GM13977 (cell line): ENCODE measurements at regions not wholly inside any gene's neighbourhood (a gene's known extent, or its start where the extent isn't known, plus 50 kb on each side); places are given as distances from the start of the nearest gene placed in this dataset.
"Not testable (repeated sequence)": the region's sequence is repeated elsewhere in the genome, so short reads cannot be mapped to it uniquely, and the experiment has no call there.

Experiments used
- DNase-seq: peaks from one replicate; pipeline ENCODE4 v3.0.0; 2012; ENCODE audit warnings: low spot score
- in situ Hi-C: fragments of 300-500 bp; cut with MboI; formaldehyde crosslinking; loops from one replicate; pipeline ENCODE4 v1.12.0; 2022; ENCODE audit warnings: low sequenced_read_pairs, low pct_unique_long_range_greater_than_20kb, mixed read lengths, inconsistent platforms; ENCODE audit not compliant: unreplicated experiment
- TF ChIP-seq, protein P1 (sequence below): IDR thresholded peaks from 2 replicates; pipeline ENCODE4 v1.5.1; 2012; ENCODE audit warnings: mild to moderate bottlenecking, control low read depth; ENCODE audit not compliant: insufficient read depth; ENCODE audit errors: extremely low read depth, missing control alignments

- in situ Hi-C loops = no loop called here
- TF ChIP-seq, protein P1, sequence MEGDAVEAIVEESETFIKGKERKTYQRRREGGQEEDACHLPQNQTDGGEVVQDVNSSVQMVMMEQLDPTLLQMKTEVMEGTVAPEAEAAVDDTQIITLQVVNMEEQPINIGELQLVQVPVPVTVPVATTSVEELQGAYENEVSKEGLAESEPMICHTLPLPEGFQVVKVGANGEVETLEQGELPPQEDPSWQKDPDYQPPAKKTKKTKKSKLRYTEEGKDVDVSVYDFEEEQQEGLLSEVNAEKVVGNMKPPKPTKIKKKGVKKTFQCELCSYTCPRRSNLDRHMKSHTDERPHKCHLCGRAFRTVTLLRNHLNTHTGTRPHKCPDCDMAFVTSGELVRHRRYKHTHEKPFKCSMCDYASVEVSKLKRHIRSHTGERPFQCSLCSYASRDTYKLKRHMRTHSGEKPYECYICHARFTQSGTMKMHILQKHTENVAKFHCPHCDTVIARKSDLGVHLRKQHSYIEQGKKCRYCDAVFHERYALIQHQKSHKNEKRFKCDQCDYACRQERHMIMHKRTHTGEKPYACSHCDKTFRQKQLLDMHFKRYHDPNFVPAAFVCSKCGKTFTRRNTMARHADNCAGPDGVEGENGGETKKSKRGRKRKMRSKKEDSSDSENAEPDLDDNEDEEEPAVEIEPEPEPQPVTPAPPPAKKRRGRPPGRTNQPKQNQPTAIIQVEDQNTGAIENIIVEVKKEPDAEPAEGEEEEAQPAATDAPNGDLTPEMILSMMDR = no peak
- no peak for DNase-seq
These were observed 1966.0 kb downstream of the PCDH7 start for GRCh38 chr4:32686123-32686522.

GRCh38 chr4:32689518-32689917 lies 1969.3 kb downstream of the PCDH7 start:
- in situ Hi-C loops = no loop called here
- TF ChIP-seq, protein P1 = no peak
- DNase-seq = no peak

- in situ Hi-C loops = no loop called here
- TF ChIP-seq, protein P1 = no peak
- no peak for DNase-seq
These were observed 1977.2 kb downstream of the PCDH7 start for GRCh38 chr4:32697281-32697814.

DNA sequence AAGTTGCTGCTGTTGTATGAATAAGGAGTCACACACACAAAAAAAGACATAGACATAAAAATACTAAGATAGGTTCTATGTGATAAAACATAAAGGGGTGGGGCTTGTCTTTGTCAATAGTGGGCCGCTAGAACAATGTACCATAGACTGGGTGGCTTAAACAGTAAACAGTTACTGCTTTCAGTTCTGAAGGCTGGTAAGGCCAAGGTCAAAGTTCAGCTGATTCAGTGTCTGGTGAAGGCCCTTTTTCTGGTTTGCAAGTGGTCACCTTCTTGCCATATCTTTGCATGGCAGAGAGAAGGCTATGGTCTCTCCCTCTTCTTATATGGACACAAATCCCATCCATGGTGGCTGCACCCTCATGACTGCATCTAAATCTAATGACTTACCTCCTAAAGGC lies 1980.7 kb downstream of the PCDH7 start:
- TF ChIP-seq, protein P1 = no peak
- DNase-seq = no peak
- in situ Hi-C loops = no loop called here

DNA sequence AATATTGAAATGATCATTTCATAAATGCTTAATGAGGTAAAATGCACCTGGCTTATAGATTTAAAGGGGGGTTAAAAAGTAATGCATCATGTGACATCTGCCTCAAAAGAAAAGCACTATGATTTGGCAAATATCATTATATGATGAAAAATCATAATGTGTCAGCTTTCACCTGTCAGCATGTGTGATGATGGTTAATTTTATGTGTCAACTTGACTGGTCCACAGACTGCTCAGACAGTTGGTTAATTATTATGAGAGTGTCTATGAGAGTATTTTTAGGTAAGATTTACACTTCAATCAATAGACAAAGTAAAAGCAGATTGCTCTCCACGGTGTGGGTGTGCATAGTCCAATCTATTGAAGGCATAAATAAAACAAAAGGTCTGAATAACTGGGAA lies 1986.7 kb downstream of the PCDH7 start:
- in situ Hi-C loops = no loop called here
- TF ChIP-seq, protein P1 = no peak
- no peak for DNase-seq

- in situ Hi-C loops, DNase-seq: not testable (repeated sequence)
These were observed 1996.0 kb downstream of the PCDH7 start for GRCh38 chr4:32716090-32716620.

GRCh38 chr4:32735856-32736590 lies 2015.9 kb downstream of the PCDH7 start:
- in situ Hi-C loops = no loop called here
- TF ChIP-seq, protein P1 = no peak
- no peak for DNase-seq
